ENCODE measurements at regions not wholly inside any gene's neighbourhood (a gene's known extent, or its start where the extent isn't known, plus 50 kb on each side); places are given as distances from the start of the nearest gene placed in this dataset.

- DNase-seq, result no peak
- Mint-ChIP-seq H3K4me3 (ENCODE audit: unreplicated experiment) (no peak overlapping the region), H3K4me1 (ENCODE audit: low read depth, unreplicated experiment) (peaks cover 6% of the 10 kb centered on the region), H3K36me3 (ENCODE audit: unreplicated experiment) (no peaks in the 10 kb centered on the region), H3K27ac (ENCODE audit: unreplicated experiment) (no peak overlapping the region), H3K27me3 (ENCODE audit: unreplicated experiment) (no peaks in the 10 kb centered on the region), H3K9me3 (ENCODE audit: unreplicated experiment) (no peaks in the 10 kb centered on the region)
- TF ChIP-seq, protein P1, sequence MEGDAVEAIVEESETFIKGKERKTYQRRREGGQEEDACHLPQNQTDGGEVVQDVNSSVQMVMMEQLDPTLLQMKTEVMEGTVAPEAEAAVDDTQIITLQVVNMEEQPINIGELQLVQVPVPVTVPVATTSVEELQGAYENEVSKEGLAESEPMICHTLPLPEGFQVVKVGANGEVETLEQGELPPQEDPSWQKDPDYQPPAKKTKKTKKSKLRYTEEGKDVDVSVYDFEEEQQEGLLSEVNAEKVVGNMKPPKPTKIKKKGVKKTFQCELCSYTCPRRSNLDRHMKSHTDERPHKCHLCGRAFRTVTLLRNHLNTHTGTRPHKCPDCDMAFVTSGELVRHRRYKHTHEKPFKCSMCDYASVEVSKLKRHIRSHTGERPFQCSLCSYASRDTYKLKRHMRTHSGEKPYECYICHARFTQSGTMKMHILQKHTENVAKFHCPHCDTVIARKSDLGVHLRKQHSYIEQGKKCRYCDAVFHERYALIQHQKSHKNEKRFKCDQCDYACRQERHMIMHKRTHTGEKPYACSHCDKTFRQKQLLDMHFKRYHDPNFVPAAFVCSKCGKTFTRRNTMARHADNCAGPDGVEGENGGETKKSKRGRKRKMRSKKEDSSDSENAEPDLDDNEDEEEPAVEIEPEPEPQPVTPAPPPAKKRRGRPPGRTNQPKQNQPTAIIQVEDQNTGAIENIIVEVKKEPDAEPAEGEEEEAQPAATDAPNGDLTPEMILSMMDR (IDR thresholded peaks at IDR 0.05; ENCODE audit: partially characterized antibody, unreplicated experiment), result no peak
These were observed 250.8 kb upstream of the TGFBR2 start for GRCh38 chr3:30355622-30356021.

DNA sequence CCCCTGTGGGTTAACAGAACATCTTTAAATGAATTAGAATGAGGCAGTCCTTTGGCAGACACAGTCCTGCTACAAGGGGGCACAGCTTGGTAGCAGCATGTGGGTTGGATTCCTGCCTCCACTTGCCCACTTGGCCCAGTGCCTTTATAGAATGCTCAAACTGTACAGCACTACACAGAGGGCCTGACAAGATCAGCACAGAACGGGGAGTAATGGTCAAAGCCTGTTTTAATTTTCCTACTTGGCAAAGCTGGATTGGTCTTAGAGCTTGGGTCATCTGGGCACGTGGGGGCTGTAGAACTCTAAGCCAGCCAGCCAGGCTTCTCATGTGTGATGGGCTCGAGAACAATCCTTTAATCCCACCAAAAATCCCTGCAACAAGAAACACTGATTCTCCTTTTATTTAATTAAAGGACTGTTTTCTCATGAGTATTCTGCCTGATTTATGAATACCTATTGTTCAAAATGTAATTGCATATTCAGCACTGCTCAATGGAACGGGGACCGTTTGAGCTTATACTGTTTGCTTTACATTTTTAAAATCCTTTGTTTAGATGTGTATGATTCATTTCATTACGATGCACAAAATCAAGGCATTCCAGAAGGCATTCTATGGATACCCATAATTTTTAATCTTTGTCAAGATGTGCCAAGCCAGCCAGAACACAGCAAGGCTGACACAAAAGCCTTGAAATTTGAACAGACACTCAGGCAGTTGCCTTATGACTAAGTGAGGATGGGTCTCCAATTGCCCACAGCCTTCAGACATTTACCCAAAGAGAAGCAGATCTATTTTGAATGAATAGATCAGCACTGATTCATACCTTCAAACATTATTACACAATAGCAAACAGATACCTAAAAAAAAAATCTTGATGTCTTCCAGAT, 249.3 kb upstream of the TGFBR2 start:
- Mint-ChIP-seq H3K4me3 (ENCODE audit: unreplicated experiment) (no peak overlapping the region), H3K36me3 (ENCODE audit: unreplicated experiment) (no peaks in the 10 kb centered on the region), H3K27me3 (ENCODE audit: unreplicated experiment) (no peaks in the 10 kb centered on the region), H3K9me3 (ENCODE audit: unreplicated experiment) (no peaks in the 10 kb centered on the region), H3K4me1 (ENCODE audit: low read depth, unreplicated experiment) (peaks cover 6% of the 10 kb centered on the region), H3K27ac (ENCODE audit: unreplicated experiment) (no peak overlapping the region)
- DNase-seq, result no peak
- TF ChIP-seq, protein P1 (IDR thresholded peaks at IDR 0.05; ENCODE audit: partially characterized antibody, unreplicated experiment), result no peak

- no peak overlapping the region for H3K4me3 Mint-ChIP-seq (ENCODE audit: unreplicated experiment)
- no peaks in the 10 kb centered on the region for H3K27me3 Mint-ChIP-seq (ENCODE audit: unreplicated experiment)
- TF ChIP-seq, protein P1 (IDR thresholded peaks at IDR 0.05; ENCODE audit: partially characterized antibody, unreplicated experiment), result no peak
- no peaks in the 10 kb centered on the region for H3K36me3 Mint-ChIP-seq (ENCODE audit: unreplicated experiment)
- no peaks in the 10 kb centered on the region for H3K9me3 Mint-ChIP-seq (ENCODE audit: unreplicated experiment)
- DNase-seq, result no peak
- H3K27ac Mint-ChIP-seq (ENCODE audit: unreplicated experiment), result no peak overlapping the region
- H3K4me1 Mint-ChIP-seq (ENCODE audit: low read depth, unreplicated experiment), result peaks cover 6% of the 10 kb centered on the region
These were observed 248.5 kb upstream of the TGFBR2 start for GRCh38 chr3:30357897-30358296.

DNA sequence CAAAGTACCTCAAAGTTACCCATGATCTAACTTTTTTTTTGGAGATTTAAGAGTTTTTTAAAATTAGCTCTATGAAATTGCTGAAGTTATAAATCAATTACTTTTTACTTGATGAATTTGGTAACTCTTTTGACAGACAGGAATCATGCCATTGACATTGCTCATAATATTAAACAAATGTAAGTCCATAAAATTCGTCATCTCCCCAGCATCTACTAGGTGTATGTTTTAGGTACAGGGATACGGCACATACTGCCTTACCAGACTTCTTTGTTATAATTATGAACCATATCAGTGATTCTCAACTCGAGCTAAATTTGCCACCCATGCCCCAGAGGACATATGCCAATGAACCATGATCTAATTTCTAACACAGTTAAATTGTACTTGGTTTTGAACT, 247.5 kb upstream of the TGFBR2 start:
- Mint-ChIP-seq H3K36me3 (ENCODE audit: unreplicated experiment) (no peaks in the 10 kb centered on the region), H3K4me1 (ENCODE audit: low read depth, unreplicated experiment) (peaks cover 3% of the 10 kb centered on the region), H3K27me3 (ENCODE audit: unreplicated experiment) (no peaks in the 10 kb centered on the region), H3K27ac (ENCODE audit: unreplicated experiment) (no peak overlapping the region), H3K4me3 (ENCODE audit: unreplicated experiment) (no peak overlapping the region), H3K9me3 (ENCODE audit: unreplicated experiment) (no peaks in the 10 kb centered on the region)
- TF ChIP-seq, protein P1 (IDR thresholded peaks at IDR 0.05; ENCODE audit: partially characterized antibody, unreplicated experiment), result no peak
- DNase-seq, result no peak

GRCh38 chr3:30368978-30369377, 237.4 kb upstream of the TGFBR2 start:
- TF ChIP-seq, protein P1 (IDR thresholded peaks at IDR 0.05; ENCODE audit: partially characterized antibody, unreplicated experiment), result no peak
- Mint-ChIP-seq H3K36me3 (ENCODE audit: unreplicated experiment) (no peaks in the 10 kb centered on the region), H3K4me3 (ENCODE audit: unreplicated experiment) (no peak overlapping the region), H3K27ac (ENCODE audit: unreplicated experiment) (no peak overlapping the region), H3K27me3 (ENCODE audit: unreplicated experiment) (no peaks in the 10 kb centered on the region), H3K4me1 (ENCODE audit: low read depth, unreplicated experiment) (peaks cover 10% of the 10 kb centered on the region), H3K9me3 (ENCODE audit: unreplicated experiment) (no peaks in the 10 kb centered on the region)
- DNase-seq, result no peak
